Liver (tissue), 8 donors: ENCODE measurements at regions not wholly inside any gene's neighbourhood (a gene's known extent, or its start where the extent isn't known, plus 50 kb on each side); places are given as distances from the start of the nearest gene placed in this dataset.

Source experiments
- DNase-seq: peaks from one replicate; pipeline ENCODE4 v3.0.0-alpha.2; 2017; ENCODE audit warnings: low spot score
- H3K27ac ChIP-seq, 2 donors: one replicate each; pipeline ENCODE4 v1.7.0; 2013; ENCODE audit warnings: inconsistent platforms in 2 of 2, low read length in 2 of 2, control low read depth in 1 of 2, low read depth in 1 of 2, mild to moderate bottlenecking in 1 of 2
- H3K27me3 ChIP-seq, 4 donors: one replicate each; pipeline versions ENCODE4 v1.6.1 to v1.7.0; 2013; ENCODE audit warnings: low read length in 3 of 4, inconsistent platforms in 1 of 4, mild to moderate bottlenecking in 1 of 4, moderate library complexity in 1 of 4; ENCODE audit not compliant: control insufficient read depth in 4 of 4, insufficient read depth in 4 of 4
- H3K36me3 ChIP-seq, 4 donors: one replicate each; pipeline versions ENCODE4 v1.6.1 to v1.7.0; 2013; ENCODE audit warnings: low read length in 3 of 4, mild to moderate bottlenecking in 3 of 4, low read depth in 1 of 4, moderate library complexity in 1 of 4; ENCODE audit not compliant: control insufficient read depth in 4 of 4, insufficient read depth in 3 of 4
- H3K4me1 ChIP-seq, 4 donors: one replicate each; pipeline versions ENCODE4 v1.6.1 to v1.7.0; 2013; ENCODE audit warnings: low read length in 3 of 4, mild to moderate bottlenecking in 3 of 4, moderate library complexity in 1 of 4; ENCODE audit not compliant: control insufficient read depth in 4 of 4, insufficient read depth in 4 of 4
- H3K4me3 ChIP-seq, 3 donors: one replicate each; pipeline versions ENCODE4 v1.6.1 to v1.7.0; 2013; ENCODE audit warnings: low read length in 3 of 3, control low read depth in 1 of 3, low read depth in 1 of 3, mild to moderate bottlenecking in 1 of 3
- H3K9ac ChIP-seq, 2 donors: one replicate each; pipeline ENCODE4 v1.7.0; 2013; ENCODE audit warnings: low read length in 2 of 2, mild to moderate bottlenecking in 2 of 2, moderate library complexity in 2 of 2, control low read depth in 1 of 2, low read depth in 1 of 2
- H3K9me3 ChIP-seq, 4 donors: one replicate each; pipeline versions ENCODE4 v1.6.1 to v1.7.0; 2013; ENCODE audit warnings: low read length in 3 of 4; ENCODE audit not compliant: control insufficient read depth in 4 of 4
- CTCF ChIP-seq: fragments of 150-350 bp; IDR thresholded peaks from 2 replicates; pipeline ENCODE4 v1.5.1; 2017; ENCODE audit warnings: improper control_type of control experiment, low read depth, low read length; ENCODE audit not compliant: missing input control
- EGR1 ChIP-seq, 2 donors: IDR thresholded peaks; 2 replicates each; pipeline ENCODE4 v1.6.1; 2016 to 2018; ENCODE audit warnings: antibody characterized with exemption in 2 of 2, low read depth in 2 of 2
- GABPA ChIP-seq, 2 donors: IDR thresholded peaks in 1 of 2; conservative IDR thresholded peaks in 1 of 2; 2 replicates each; pipeline ENCODE4 v1.6.1; 2016; ENCODE audit warnings: antibody characterized with exemption in 2 of 2, mild to moderate bottlenecking in 1 of 2, moderate library complexity in 1 of 2
- HNF4A ChIP-seq, 2 donors: conservative IDR thresholded peaks; 2 replicates each; pipeline ENCODE4 v1.6.1; 2016; ENCODE audit warnings: antibody characterized with exemption in 2 of 2, mild to moderate bottlenecking in 2 of 2
- JUND ChIP-seq, 2 donors: IDR thresholded peaks; 2 replicates each; pipeline ENCODE4 v1.6.1; 2016; ENCODE audit warnings: antibody characterized with exemption in 2 of 2
- MAX ChIP-seq: IDR thresholded peaks from 2 replicates; pipeline ENCODE4 v1.6.1; 2016; ENCODE audit warnings: antibody characterized with exemption
- NR2F2 ChIP-seq: IDR thresholded peaks from 2 replicates; pipeline ENCODE4 v1.6.1; 2016; ENCODE audit warnings: antibody characterized with exemption
- RAD21 ChIP-seq, 2 donors: IDR thresholded peaks; 2 replicates each; pipeline ENCODE4 v1.6.1; 2016; ENCODE audit warnings: antibody characterized with exemption in 2 of 2, mild to moderate bottlenecking in 2 of 2
- RXRA ChIP-seq, 2 donors: IDR thresholded peaks; 2 replicates each; pipeline ENCODE4 v1.6.1; 2017 to 2018; ENCODE audit warnings: antibody characterized with exemption in 2 of 2, mild to moderate bottlenecking in 1 of 2
- YY1 ChIP-seq: IDR thresholded peaks from 2 replicates; pipeline ENCODE4 v1.6.1; 2016; ENCODE audit warnings: antibody characterized with exemption, mild to moderate bottlenecking
- ZBTB33 ChIP-seq: IDR thresholded peaks from 2 replicates; pipeline ENCODE4 v1.6.1; 2016; ENCODE audit warnings: antibody characterized with exemption
- WGBS: extraction: QIAGEN DNeasy Blood & Tissue Kit; methylation state at CpG from one replicate; pipeline ENCODE4 v1.1.7; 2013; 5-methylcytosine and 5-hydroxymethylcytosine counted together
- donor health status: healthy.
- donor health status: healthy.
- donor health status: healthy.
- donor health status: healthy.
- donor health status: healthy.

- no peaks in the 10 kb centered on the region for H3K36me3 ChIP-seq
- TF ChIP-seq RAD21 (IDR thresholded peaks at IDR 0.05) (no peak), RXRA (IDR thresholded peaks at IDR 0.05) (no peak), YY1 (no peak), MAX (no peak), HNF4A (conservative IDR thresholded peaks at IDR 0.05) (no peak), JUND (IDR thresholded peaks at IDR 0.05) (no peak), EGR1 (IDR thresholded peaks at IDR 0.05; ENCODE audit: low read depth in 2 of 2) (no peak)
- H3K4me3 ChIP-seq = no peak overlapping the region
- no peaks in the 10 kb centered on the region for H3K4me1 ChIP-seq
- DNase-seq = no peak
- no peak overlapping the region for H3K27ac ChIP-seq
- 73% methylated on average over 1 of the region's 1 CpG for WGBS
- no peak overlapping the region for H3K9ac ChIP-seq
- no peaks in the 10 kb centered on the region for H3K27me3 ChIP-seq
- no peaks in the 10 kb centered on the region for H3K9me3 ChIP-seq
These were observed 176.7 kb downstream of the SH3BGRL start for GRCh38 chrX:81378560-81378959.

- H3K27ac ChIP-seq = no peak overlapping the region
- H3K27me3 ChIP-seq = peaks cover 0 to 3% (median 0%) of the 10 kb centered on the region in 4 donors
- no peaks in the 10 kb centered on the region for H3K9me3 ChIP-seq
- H3K4me3 ChIP-seq = no peak overlapping the region
- no peaks in the 10 kb centered on the region for H3K4me1 ChIP-seq
- no peaks in the 10 kb centered on the region for H3K36me3 ChIP-seq
- no peak overlapping the region for H3K9ac ChIP-seq
- TF ChIP-seq NR2F2 = no peak
- no peak for DNase-seq
These were observed 188.3 kb downstream of the SH3BGRL start for GRCh38 chrX:81390237-81390636.

- DNase-seq = no peak
- H3K27me3 ChIP-seq = peaks cover 0 to 3% (median 0%) of the 10 kb centered on the region in 4 donors
- no peaks in the 10 kb centered on the region for H3K4me1 ChIP-seq
- TF ChIP-seq RAD21 (IDR thresholded peaks at IDR 0.05) = no peak
- TF ChIP-seq HNF4A (conservative IDR thresholded peaks at IDR 0.05) = no peak
- TF ChIP-seq CTCF = no peak
- TF ChIP-seq EGR1 (IDR thresholded peaks at IDR 0.05; ENCODE audit: low read depth in 2 of 2) = no peak
- no peak for TF ChIP-seq RXRA (IDR thresholded peaks at IDR 0.05)
- no peak for TF ChIP-seq JUND (IDR thresholded peaks at IDR 0.05)
- no peak for TF ChIP-seq ZBTB33
- TF ChIP-seq GABPA (IDR thresholded peaks at IDR 0.05 in 1 of 2, conservative IDR thresholded peaks at IDR 0.05 in 1 of 2) = no peak
- no peak overlapping the region for H3K9ac ChIP-seq
- no peak overlapping the region for H3K4me3 ChIP-seq
- H3K36me3 ChIP-seq = no peaks in the 10 kb centered on the region
- H3K9me3 ChIP-seq = no peaks in the 10 kb centered on the region
- H3K27ac ChIP-seq = no peak overlapping the region
These were observed 190.5 kb downstream of the SH3BGRL start for GRCh38 chrX:81392396-81392795.
